ENCODE measurements at regions not wholly inside any gene's neighbourhood (a gene's known extent, or its start where the extent isn't known, plus 50 kb on each side); places are given as distances from the start of the nearest gene placed in this dataset.
"Not testable (repeated sequence)": the region's sequence is repeated elsewhere in the genome, so short reads cannot be mapped to it uniquely, and the experiment has no call there.

- no peaks in the 10 kb centered on the region for H3K4me1 Mint-ChIP-seq (ENCODE audit: low read depth)
- H3K4me3 Mint-ChIP-seq = no peak overlapping the region
- no peak overlapping the region for H3K27ac Mint-ChIP-seq
- H3K36me3 Mint-ChIP-seq (ENCODE audit: low read depth) = no peaks in the 10 kb centered on the region
- H3K9me3 Mint-ChIP-seq = peaks cover 11% of the 10 kb centered on the region
- DNase-seq (ENCODE audit: low spot score) = no peak
- no peaks in the 10 kb centered on the region for H3K27me3 Mint-ChIP-seq (ENCODE audit: low read depth)
Measured at GRCh38 chr4:187086151-187086550, 362.5 kb upstream of the FAT1 start.

GRCh38 chr4:187088070-187088799 is 364.6 kb upstream of the FAT1 start:
- H3K4me1 Mint-ChIP-seq (ENCODE audit: low read depth) = no peaks in the 10 kb centered on the region
- no peaks in the 10 kb centered on the region for H3K36me3 Mint-ChIP-seq (ENCODE audit: low read depth)
- no peak overlapping the region for H3K27ac Mint-ChIP-seq
- H3K9me3 Mint-ChIP-seq = peaks cover 9% of the 10 kb centered on the region
- DNase-seq (ENCODE audit: low spot score) = no peak
- H3K4me3 Mint-ChIP-seq = no peak overlapping the region
- H3K27me3 Mint-ChIP-seq (ENCODE audit: low read depth) = no peaks in the 10 kb centered on the region

GRCh38 chr4:187090401-187090800 is 366.7 kb upstream of the FAT1 start:
- H3K4me3 Mint-ChIP-seq = no peak overlapping the region
- H3K27ac Mint-ChIP-seq = no peak overlapping the region
- DNase-seq (ENCODE audit: low spot score) = no peak
- H3K36me3 Mint-ChIP-seq (ENCODE audit: low read depth) = no peaks in the 10 kb centered on the region
- no peaks in the 10 kb centered on the region for H3K4me1 Mint-ChIP-seq (ENCODE audit: low read depth)
- H3K9me3 Mint-ChIP-seq = peaks cover 23% of the 10 kb centered on the region
- H3K27me3 Mint-ChIP-seq (ENCODE audit: low read depth) = no peaks in the 10 kb centered on the region

GRCh38 chr4:187090832-187091231 is 367.2 kb upstream of the FAT1 start:
- not testable (repeated sequence) for H3K36me3 Mint-ChIP-seq (ENCODE audit: low read depth); H3K27ac Mint-ChIP-seq; H3K4me1 Mint-ChIP-seq (ENCODE audit: low read depth); H3K4me3 Mint-ChIP-seq; H3K27me3 Mint-ChIP-seq (ENCODE audit: low read depth); DNase-seq (ENCODE audit: low spot score)
- H3K9me3 Mint-ChIP-seq = peaks cover 27% of the 10 kb centered on the region

- H3K4me3 Mint-ChIP-seq = no peak overlapping the region
- no peaks in the 10 kb centered on the region for H3K4me1 Mint-ChIP-seq (ENCODE audit: low read depth)
- H3K36me3 Mint-ChIP-seq (ENCODE audit: low read depth) = no peaks in the 10 kb centered on the region
- H3K27ac Mint-ChIP-seq = no peak overlapping the region
- H3K27me3 Mint-ChIP-seq (ENCODE audit: low read depth) = no peaks in the 10 kb centered on the region
- peaks cover 44% of the 10 kb centered on the region for H3K9me3 Mint-ChIP-seq
- no peak for DNase-seq (ENCODE audit: low spot score)
Measured at GRCh38 chr4:187094144-187094543, 370.5 kb upstream of the FAT1 start.

- DNase-seq (ENCODE audit: low spot score) = no peak
- no peak overlapping the region for H3K27ac Mint-ChIP-seq
- peaks cover 48% of the 10 kb centered on the region for H3K9me3 Mint-ChIP-seq
- H3K4me3 Mint-ChIP-seq = no peak overlapping the region
- no peaks in the 10 kb centered on the region for H3K36me3 Mint-ChIP-seq (ENCODE audit: low read depth)
- no peaks in the 10 kb centered on the region for H3K27me3 Mint-ChIP-seq (ENCODE audit: low read depth)
- no peaks in the 10 kb centered on the region for H3K4me1 Mint-ChIP-seq (ENCODE audit: low read depth)
Measured at GRCh38 chr4:187098429-187098828, 374.8 kb upstream of the FAT1 start.

GRCh38 chr4:187103351-187103750 is 379.7 kb upstream of the FAT1 start:
- Mint-ChIP-seq H3K9me3 (peaks cover 24% of the 10 kb centered on the region), H3K27me3 (ENCODE audit: low read depth) (no peaks in the 10 kb centered on the region), H3K4me1 (ENCODE audit: low read depth) (no peaks in the 10 kb centered on the region), H3K4me3 (no peak overlapping the region), H3K27ac (no peak overlapping the region), H3K36me3 (ENCODE audit: low read depth) (no peaks in the 10 kb centered on the region)
- DNase-seq (ENCODE audit: low spot score) = no peak

GRCh38 chr4:187108845-187109244 is 385.2 kb upstream of the FAT1 start:
- DNase-seq (ENCODE audit: low spot score) = no peak
- Mint-ChIP-seq H3K27ac (no peak overlapping the region), H3K36me3 (ENCODE audit: low read depth) (no peaks in the 10 kb centered on the region), H3K4me3 (no peak overlapping the region), H3K27me3 (ENCODE audit: low read depth) (no peaks in the 10 kb centered on the region), H3K4me1 (ENCODE audit: low read depth) (no peaks in the 10 kb centered on the region), H3K9me3 (peaks cover 13% of the 10 kb centered on the region)

GRCh38 chr4:187109636-187110035 is 386.0 kb upstream of the FAT1 start:
- no peaks in the 10 kb centered on the region for H3K4me1 Mint-ChIP-seq (ENCODE audit: low read depth)

GRCh38 chr4:187118166-187118565 is 394.5 kb upstream of the FAT1 start:
- DNase-seq (ENCODE audit: low spot score) = no peak
- Mint-ChIP-seq H3K36me3 (ENCODE audit: low read depth) (no peaks in the 10 kb centered on the region), H3K4me1 (ENCODE audit: low read depth) (no peaks in the 10 kb centered on the region), H3K27me3 (ENCODE audit: low read depth) (no peaks in the 10 kb centered on the region), H3K9me3 (peaks cover 11% of the 10 kb centered on the region), H3K4me3 (no peak overlapping the region), H3K27ac (no peak overlapping the region)

More at GRCh38 chr4:187109636-187110035, 386.0 kb upstream of the FAT1 start:
- H3K4me3 Mint-ChIP-seq = no peak overlapping the region
- H3K36me3 Mint-ChIP-seq (ENCODE audit: low read depth) = no peaks in the 10 kb centered on the region
- no peak for DNase-seq (ENCODE audit: low spot score)
- no peak overlapping the region for H3K27ac Mint-ChIP-seq
- H3K27me3 Mint-ChIP-seq (ENCODE audit: low read depth) = no peaks in the 10 kb centered on the region
- H3K9me3 Mint-ChIP-seq = peaks cover 13% of the 10 kb centered on the region

- Mint-ChIP-seq H3K27me3 (ENCODE audit: low read depth) (no peaks in the 10 kb centered on the region), H3K36me3 (ENCODE audit: low read depth) (no peaks in the 10 kb centered on the region), H3K4me3 (no peak overlapping the region), H3K27ac (no peak overlapping the region), H3K4me1 (ENCODE audit: low read depth) (no peaks in the 10 kb centered on the region), H3K9me3 (peaks cover 11% of the 10 kb centered on the region)
- no peak for DNase-seq (ENCODE audit: low spot score)
Measured at GRCh38 chr4:187118602-187119120, 395.0 kb upstream of the FAT1 start.

GRCh38 chr4:187124331-187124730 is 400.7 kb upstream of the FAT1 start:
- Mint-ChIP-seq H3K27me3 (ENCODE audit: low read depth) (no peaks in the 10 kb centered on the region), H3K9me3 (peaks cover 34% of the 10 kb centered on the region), H3K27ac (no peak overlapping the region), H3K4me3 (no peak overlapping the region), H3K4me1 (ENCODE audit: low read depth) (no peaks in the 10 kb centered on the region), H3K36me3 (ENCODE audit: low read depth) (no peaks in the 10 kb centered on the region)
- DNase-seq (ENCODE audit: low spot score) = no peak

- Mint-ChIP-seq H3K27me3 (ENCODE audit: low read depth) (no peaks in the 10 kb centered on the region), H3K4me3 (no peak overlapping the region), H3K36me3 (ENCODE audit: low read depth) (no peaks in the 10 kb centered on the region), H3K27ac (no peak overlapping the region), H3K4me1 (ENCODE audit: low read depth) (no peaks in the 10 kb centered on the region), H3K9me3 (peaks cover 36% of the 10 kb centered on the region)
- DNase-seq (ENCODE audit: low spot score) = no peak
Measured at GRCh38 chr4:187125062-187125461, 401.4 kb upstream of the FAT1 start.

- Mint-ChIP-seq H3K4me1 (ENCODE audit: low read depth) (no peaks in the 10 kb centered on the region), H3K36me3 (ENCODE audit: low read depth) (no peaks in the 10 kb centered on the region), H3K27me3 (ENCODE audit: low read depth) (no peaks in the 10 kb centered on the region), H3K9me3 (peaks cover 41% of the 10 kb centered on the region), H3K27ac (no peak overlapping the region), H3K4me3 (no peak overlapping the region)
- no peak for DNase-seq (ENCODE audit: low spot score)
Measured at GRCh38 chr4:187127456-187127855, 403.8 kb upstream of the FAT1 start.

GRCh38 chr4:187128222-187128621 is 404.6 kb upstream of the FAT1 start:
- H3K27ac Mint-ChIP-seq = no peak overlapping the region
- H3K4me3 Mint-ChIP-seq = no peak overlapping the region
- H3K27me3 Mint-ChIP-seq (ENCODE audit: low read depth) = no peaks in the 10 kb centered on the region
- H3K4me1 Mint-ChIP-seq (ENCODE audit: low read depth) = no peaks in the 10 kb centered on the region
- no peaks in the 10 kb centered on the region for H3K36me3 Mint-ChIP-seq (ENCODE audit: low read depth)
- no peak for DNase-seq (ENCODE audit: low spot score)
- peaks cover 44% of the 10 kb centered on the region for H3K9me3 Mint-ChIP-seq

Measured in T-helper 2 cell treated with Interferon-gamma antibody and Interleukin-4, amounts not matched to agents 5 μg/mL and 100 μg/mL, for 36 hours (primary cell).